ENCODE measurements at regions not wholly inside any gene's neighbourhood (a gene's known extent, or its start where the extent isn't known, plus 50 kb on each side); places are given as distances from the start of the nearest gene placed in this dataset.

DNA sequence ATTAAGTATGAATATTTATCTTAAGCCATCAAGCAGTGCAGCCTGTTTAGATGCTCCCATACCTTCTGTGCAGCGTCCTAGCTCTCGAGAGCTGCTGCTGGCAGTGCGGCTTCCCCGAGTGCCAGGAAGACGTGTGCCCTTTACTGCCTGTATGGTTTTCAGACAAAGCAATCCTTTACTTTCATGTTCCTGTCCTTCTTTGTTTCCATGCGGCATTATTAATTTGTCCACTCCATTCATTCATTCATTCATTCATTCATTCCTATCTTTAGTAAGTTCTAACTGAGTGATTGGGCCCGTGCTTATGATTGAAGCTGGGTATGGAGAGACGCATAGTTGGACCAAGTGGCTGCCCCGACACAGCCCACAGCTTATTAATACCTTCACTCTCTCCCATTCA is 446.6 kb upstream of the HNRNPA3 start:
- TF ChIP-seq, protein P1, sequence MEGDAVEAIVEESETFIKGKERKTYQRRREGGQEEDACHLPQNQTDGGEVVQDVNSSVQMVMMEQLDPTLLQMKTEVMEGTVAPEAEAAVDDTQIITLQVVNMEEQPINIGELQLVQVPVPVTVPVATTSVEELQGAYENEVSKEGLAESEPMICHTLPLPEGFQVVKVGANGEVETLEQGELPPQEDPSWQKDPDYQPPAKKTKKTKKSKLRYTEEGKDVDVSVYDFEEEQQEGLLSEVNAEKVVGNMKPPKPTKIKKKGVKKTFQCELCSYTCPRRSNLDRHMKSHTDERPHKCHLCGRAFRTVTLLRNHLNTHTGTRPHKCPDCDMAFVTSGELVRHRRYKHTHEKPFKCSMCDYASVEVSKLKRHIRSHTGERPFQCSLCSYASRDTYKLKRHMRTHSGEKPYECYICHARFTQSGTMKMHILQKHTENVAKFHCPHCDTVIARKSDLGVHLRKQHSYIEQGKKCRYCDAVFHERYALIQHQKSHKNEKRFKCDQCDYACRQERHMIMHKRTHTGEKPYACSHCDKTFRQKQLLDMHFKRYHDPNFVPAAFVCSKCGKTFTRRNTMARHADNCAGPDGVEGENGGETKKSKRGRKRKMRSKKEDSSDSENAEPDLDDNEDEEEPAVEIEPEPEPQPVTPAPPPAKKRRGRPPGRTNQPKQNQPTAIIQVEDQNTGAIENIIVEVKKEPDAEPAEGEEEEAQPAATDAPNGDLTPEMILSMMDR (IDR thresholded peaks at IDR 0.05; ENCODE audit: poor library complexity) = no peak
- no peak for TF ChIP-seq EZH2 (IDR thresholded peaks at IDR 0.05; ENCODE audit: borderline replicate concordance)
- no peak for TF ChIP-seq EZH2phosphoT487 (IDR thresholded peaks at IDR 0.05; ENCODE audit: low read depth, severe bottlenecking, unreplicated experiment)
